Spinal cord (tissue), 9 donors: ENCODE measurements at regions not wholly inside any gene's neighbourhood (a gene's known extent, or its start where the extent isn't known, plus 50 kb on each side); places are given as distances from the start of the nearest gene placed in this dataset.
A peak's percentile ranks its signal among the peaks of the same experiment; 100 is the strongest.

Experiments
- DNase-seq, 6 donors: peaks; one replicate each; pipeline versions ENCODE4 v3.0.0 to v3.0.0-alpha.2; 2013 to 2015; ENCODE audit warnings: low spot score in 6 of 6, low read depth in 4 of 6
- H3K27ac ChIP-seq: one replicate; pipeline ENCODE4 v1.5.1; 2013; ENCODE audit warnings: low read depth, low read length, control low read depth
- H3K27me3 ChIP-seq: one replicate; pipeline ENCODE4 v1.6.1; 2013; ENCODE audit warnings: low read length; ENCODE audit not compliant: control insufficient read depth, insufficient read depth
- H3K36me3 ChIP-seq: one replicate; pipeline ENCODE4 v1.6.1; 2013; ENCODE audit warnings: low read length; ENCODE audit not compliant: control insufficient read depth, insufficient read depth
- H3K4me1 ChIP-seq: one replicate; pipeline ENCODE4 v1.6.1; 2013; ENCODE audit warnings: low read length; ENCODE audit not compliant: control insufficient read depth, insufficient read depth
- H3K4me3 ChIP-seq: one replicate; pipeline ENCODE4 v1.5.1; 2013; ENCODE audit warnings: low read depth, low read length, control low read depth
- H3K9me3 ChIP-seq: one replicate; pipeline ENCODE4 v1.6.1; 2013; ENCODE audit warnings: low read length; ENCODE audit not compliant: control insufficient read depth, insufficient read depth
- WGBS: methylation state at CpG from one replicate; pipeline ENCODE4 v1.1.5; 2013; ENCODE audit warnings: missing lambda C conversion rate; ENCODE audit not compliant: insufficient coverage; 5-methylcytosine and 5-hydroxymethylcytosine counted together
- donor health status: healthy.

DNA sequence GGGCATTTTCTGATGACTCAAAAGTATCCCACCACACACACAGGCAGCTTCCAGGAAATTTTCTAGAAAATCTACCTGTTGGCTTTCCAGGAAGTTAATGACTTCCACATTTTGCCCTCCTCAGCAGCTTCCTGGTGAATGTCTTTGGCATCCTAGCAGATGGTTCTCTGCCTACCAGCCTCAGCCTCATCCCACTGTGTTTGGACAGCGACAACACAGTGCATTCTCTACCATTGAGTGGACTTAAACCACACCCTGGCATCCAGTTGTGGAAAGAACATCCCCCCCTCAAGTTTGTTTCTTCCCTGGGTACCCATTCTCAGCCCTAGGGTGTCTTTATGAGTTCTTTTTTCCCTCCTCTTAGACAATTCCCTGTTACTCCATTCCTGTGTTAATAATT is 50.8 kb upstream of the GADL1 start:
- Histone ChIP-seq H3K9me3 (peaks cover 1% of the 10 kb centered on the region), H3K4me1 (no peaks in the 10 kb centered on the region), H3K4me3 (no peak overlapping the region), H3K27me3 (no peaks in the 10 kb centered on the region), H3K36me3 (no peaks in the 10 kb centered on the region), H3K27ac (no peak overlapping the region)
- WGBS, result 92% methylated on average over 1 of the region's 1 CpG
- DNase-seq, result no peak

DNA sequence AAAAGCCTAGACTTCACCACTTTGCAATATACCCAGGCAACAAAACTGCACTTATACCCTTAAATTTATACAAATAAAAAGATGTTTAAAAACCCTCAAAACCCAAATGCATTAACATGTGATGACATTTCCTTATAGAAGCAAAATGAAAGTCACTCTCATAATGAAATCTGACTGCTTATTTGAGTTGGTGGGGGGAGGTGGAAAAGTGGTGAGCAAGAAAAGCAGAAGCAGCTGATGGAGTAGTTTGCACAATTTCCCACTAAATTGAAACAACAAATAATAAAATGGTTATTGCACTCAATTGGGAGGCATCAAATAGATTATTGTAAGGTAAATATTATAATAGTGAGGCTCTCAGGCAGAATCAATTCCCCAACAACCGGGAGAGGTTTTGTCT is 54.0 kb upstream of the GADL1 start:
- Histone ChIP-seq H3K27ac (no peak overlapping the region), H3K4me3 (no peak overlapping the region), H3K27me3 (no peaks in the 10 kb centered on the region), H3K4me1 (no peaks in the 10 kb centered on the region), H3K9me3 (no peaks in the 10 kb centered on the region), H3K36me3 (no peaks in the 10 kb centered on the region)
- no CpG with 5 or more reads among the region's 1 CpG for WGBS
- DNase-seq, result no peak

DNA sequence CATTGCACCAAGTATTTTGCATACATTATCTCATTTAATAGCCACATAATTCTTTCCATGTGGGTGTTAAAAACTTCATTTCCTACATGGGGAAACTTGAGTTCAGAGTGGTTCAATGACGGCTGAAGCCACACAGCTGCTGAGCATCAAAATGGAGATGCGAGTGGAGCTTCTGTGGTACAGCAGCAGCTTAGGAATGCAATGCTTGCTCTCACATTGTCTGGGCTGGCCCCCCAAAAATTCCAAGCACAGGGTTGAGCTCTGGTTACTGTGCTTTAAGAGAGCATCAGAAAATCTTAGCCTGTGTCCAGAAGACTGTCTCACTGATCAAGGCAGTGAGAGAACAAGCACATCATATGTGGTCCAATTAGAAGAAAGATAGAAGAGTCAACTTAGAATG is 57.4 kb upstream of the GADL1 start:
- Histone ChIP-seq H3K4me3 (no peak overlapping the region), H3K27ac (no peak overlapping the region), H3K4me1 (no peaks in the 10 kb centered on the region), H3K36me3 (no peaks in the 10 kb centered on the region), H3K27me3 (no peaks in the 10 kb centered on the region), H3K9me3 (no peaks in the 10 kb centered on the region)
- no peak for DNase-seq
- 100% methylated on average over 2 of the region's 2 CpGs for WGBS

DNA sequence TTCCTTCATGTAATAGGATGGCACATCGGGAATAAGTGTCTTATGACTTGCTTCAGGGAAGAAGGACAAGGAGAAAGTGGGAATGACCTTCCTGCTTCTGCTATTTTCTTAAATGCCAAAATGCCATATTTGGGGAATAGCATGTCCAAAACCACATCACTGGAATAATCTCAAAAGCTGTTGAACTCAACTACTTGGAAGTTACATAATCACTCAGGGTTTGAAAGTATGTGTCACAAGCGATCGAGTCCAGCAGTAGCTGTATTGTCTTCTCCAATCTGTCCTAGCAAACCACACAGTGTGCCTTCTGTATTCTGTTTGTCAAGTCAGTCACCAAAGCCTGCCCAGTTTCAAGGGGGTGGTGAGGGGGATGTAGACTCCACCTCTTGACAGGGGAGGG is 58.3 kb upstream of the GADL1 start:
- no peaks in the 10 kb centered on the region for H3K27me3 ChIP-seq
- no peak overlapping the region for H3K4me3 ChIP-seq
- H3K4me1 ChIP-seq, result no peaks in the 10 kb centered on the region
- H3K36me3 ChIP-seq, result no peaks in the 10 kb centered on the region
- 100% methylated on average over 1 of the region's 3 CpGs for WGBS
- H3K9me3 ChIP-seq, result no peaks in the 10 kb centered on the region
- DNase-seq, result no peak
- no peak overlapping the region for H3K27ac ChIP-seq

DNA sequence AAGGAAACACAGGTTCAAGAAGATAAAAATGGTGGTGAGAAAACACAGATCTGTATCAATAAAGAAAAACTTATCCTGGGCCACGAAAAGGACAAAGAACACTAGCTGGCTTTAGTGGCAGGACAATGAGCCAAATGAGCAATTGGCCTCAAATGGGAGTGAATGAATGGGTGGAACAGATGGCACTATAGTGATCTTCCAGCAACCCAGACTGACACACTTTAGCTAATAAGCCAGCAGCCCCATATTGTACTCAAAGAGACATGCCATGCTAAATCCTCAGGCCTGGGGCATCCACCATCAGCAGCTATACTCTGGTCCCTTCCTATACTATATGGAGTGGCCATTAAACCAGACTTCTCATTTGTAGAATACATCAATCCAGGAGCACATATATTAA is 60.0 kb upstream of the GADL1 start:
- H3K4me1 ChIP-seq, result no peaks in the 10 kb centered on the region
- no peak overlapping the region for H3K27ac ChIP-seq
- H3K36me3 ChIP-seq, result no peaks in the 10 kb centered on the region
- H3K4me3 ChIP-seq, result no peak overlapping the region
- H3K9me3 ChIP-seq, result no peaks in the 10 kb centered on the region
- no peaks in the 10 kb centered on the region for H3K27me3 ChIP-seq
- peak in 2 of 6 donors; percentile 43 to 50 for DNase-seq
- WGBS, result no CpG with 5 or more reads among the region's 1 CpG

DNA sequence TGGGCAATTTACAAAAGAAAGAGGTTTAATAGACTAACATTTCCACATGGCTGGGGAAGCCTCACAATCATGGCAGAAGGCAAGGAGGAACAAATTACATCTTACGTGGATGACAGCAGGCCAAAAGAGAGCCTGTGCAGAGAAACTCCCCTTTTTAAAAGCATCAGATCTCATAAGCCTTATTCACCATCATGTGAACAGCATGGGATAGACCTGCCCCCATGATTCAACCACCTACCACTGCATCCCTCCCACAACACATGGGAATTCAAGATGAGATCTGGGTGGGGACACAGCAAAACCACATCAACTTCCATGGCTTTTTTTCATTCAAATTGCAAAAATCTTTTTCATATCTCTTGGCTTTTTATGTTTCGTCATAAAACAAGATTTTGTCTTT is 67.6 kb upstream of the GADL1 start:
- 60% methylated on average over 1 of the region's 2 CpGs for WGBS

DNA sequence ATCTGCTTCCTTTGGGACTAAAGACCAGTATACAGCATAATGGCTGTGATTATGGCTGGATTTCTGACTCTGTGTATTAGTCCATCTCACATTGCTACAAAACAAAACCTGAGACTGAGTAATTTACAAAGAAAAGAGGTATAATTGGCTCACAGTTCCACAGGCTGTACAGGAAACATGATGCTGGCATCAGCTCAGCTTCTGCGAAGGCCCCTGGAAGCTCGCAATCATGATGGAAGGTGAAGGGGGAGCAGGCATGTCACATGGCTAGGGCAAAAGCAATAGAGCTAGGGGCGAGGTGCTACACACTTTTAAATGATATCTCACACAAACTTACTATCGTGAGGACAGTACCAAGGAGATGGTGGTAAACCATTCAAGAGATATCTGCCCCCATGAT is 68.0 kb upstream of the GADL1 start:
- WGBS, result 90% methylated on average over 2 of the region's 4 CpGs
- DNase-seq, result no peak

More for the DNA sequence above, 67.6 kb upstream of the GADL1 start:
- Histone ChIP-seq H3K9me3 (no peaks in the 10 kb centered on the region), H3K4me3 (no peak overlapping the region), H3K4me1 (no peaks in the 10 kb centered on the region), H3K36me3 (no peaks in the 10 kb centered on the region), H3K27ac (no peak overlapping the region), H3K27me3 (no peaks in the 10 kb centered on the region)
- DNase-seq, result no peak

DNA sequence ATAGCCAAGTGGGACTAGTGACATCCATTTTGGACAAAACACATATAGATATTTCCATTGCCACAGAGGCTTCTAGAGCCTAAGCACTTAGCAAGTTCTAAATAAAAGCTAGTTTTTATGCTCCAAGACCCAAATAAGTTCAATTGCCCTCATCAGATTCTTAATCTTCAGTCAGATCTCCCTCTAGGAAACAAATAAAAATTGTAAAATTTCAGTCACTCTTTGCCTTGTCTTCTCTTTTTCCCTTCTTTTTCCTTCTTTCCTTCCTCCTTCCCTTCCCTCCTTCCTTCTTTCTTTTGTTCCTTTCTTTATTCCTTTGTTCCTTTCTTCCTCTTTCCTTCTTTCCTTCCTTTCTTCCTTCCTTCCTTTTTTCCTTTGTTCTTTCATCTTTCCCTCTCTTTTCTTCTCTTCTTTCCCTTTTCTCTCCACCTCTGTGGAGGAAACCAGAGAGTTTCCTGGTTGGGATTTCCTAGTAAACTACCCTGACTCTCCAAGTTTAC is 68.8 kb upstream of the GADL1 start:
- no peaks in the 10 kb centered on the region for H3K36me3 ChIP-seq
- H3K4me3 ChIP-seq, result no peak overlapping the region
- H3K9me3 ChIP-seq, result no peaks in the 10 kb centered on the region
- H3K27me3 ChIP-seq, result no peaks in the 10 kb centered on the region
- no peaks in the 10 kb centered on the region for H3K4me1 ChIP-seq
- no peak overlapping the region for H3K27ac ChIP-seq
- no peak for DNase-seq

More for the DNA sequence above, 68.0 kb upstream of the GADL1 start:
- no peaks in the 10 kb centered on the region for H3K9me3 ChIP-seq
- no peak overlapping the region for H3K4me3 ChIP-seq
- H3K4me1 ChIP-seq, result no peaks in the 10 kb centered on the region
- H3K27me3 ChIP-seq, result no peaks in the 10 kb centered on the region
- H3K36me3 ChIP-seq, result no peaks in the 10 kb centered on the region
- H3K27ac ChIP-seq, result no peak overlapping the region

DNA sequence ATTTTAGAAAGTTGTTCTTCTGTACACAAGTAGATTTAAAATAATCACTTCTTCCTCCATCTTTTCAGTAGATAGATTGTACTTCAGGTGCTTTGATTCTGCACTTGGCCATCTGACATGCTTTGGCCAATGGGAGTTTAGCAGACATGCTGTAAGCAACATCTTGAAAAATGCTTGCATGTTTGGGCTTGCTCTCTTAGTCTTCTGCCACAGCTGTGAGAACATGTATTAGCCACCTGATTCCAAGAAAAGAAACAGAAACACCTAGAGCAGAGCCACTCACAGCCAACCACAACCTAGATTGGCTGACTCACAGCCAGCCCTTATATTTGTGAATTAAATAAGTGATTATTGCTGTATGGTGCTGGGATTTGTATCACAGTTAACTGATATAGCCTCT is 70.2 kb upstream of the GADL1 start:
- H3K4me1 ChIP-seq, result no peaks in the 10 kb centered on the region

DNA sequence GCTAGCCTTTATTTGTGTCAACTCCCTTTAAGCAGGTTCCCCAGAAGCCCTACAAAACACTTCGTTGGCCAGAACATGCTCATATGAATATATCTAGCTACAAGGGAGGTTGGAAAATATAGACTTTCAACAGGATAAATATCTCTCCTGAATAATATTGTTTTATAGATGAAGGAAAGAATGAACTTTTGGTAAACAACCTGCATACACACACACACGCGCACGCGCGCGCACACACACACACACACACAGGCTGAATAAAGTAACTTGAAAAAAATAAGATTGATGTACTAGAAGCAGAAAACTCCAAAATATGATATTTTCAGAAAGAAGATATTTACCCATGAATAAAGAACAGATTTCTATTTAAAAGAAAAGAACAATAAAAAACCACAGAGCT is 72.4 kb upstream of the GADL1 start:
- Histone ChIP-seq H3K27ac (no peak overlapping the region), H3K4me1 (no peaks in the 10 kb centered on the region), H3K36me3 (no peaks in the 10 kb centered on the region), H3K9me3 (no peaks in the 10 kb centered on the region), H3K27me3 (no peaks in the 10 kb centered on the region), H3K4me3 (no peak overlapping the region)
- no CpG with 5 or more reads among the region's 7 CpGs for WGBS
- DNase-seq, result no peak

More for the DNA sequence above, 70.2 kb upstream of the GADL1 start:
- H3K27ac ChIP-seq, result no peak overlapping the region
- no peaks in the 10 kb centered on the region for H3K27me3 ChIP-seq
- no peaks in the 10 kb centered on the region for H3K9me3 ChIP-seq
- H3K36me3 ChIP-seq, result no peaks in the 10 kb centered on the region
- H3K4me3 ChIP-seq, result no peak overlapping the region
- DNase-seq, result no peak
